Small intestine (tissue), 7 donors: ENCODE measurements at regions not wholly inside any gene's neighbourhood (a gene's known extent, or its start where the extent isn't known, plus 50 kb on each side); places are given as distances from the start of the nearest gene placed in this dataset.

Experiments used
- DNase-seq, 2 donors: peaks; one replicate each; pipeline versions ENCODE4 v3.0.0 to v3.0.0-alpha.2; 2013
- FAIRE-seq: peaks from 2 replicates; lab custom pipeline; 2012; peaks lifted over from hg19 to GRCh38; lab: Jason Lieb, UNC
- H3K27ac ChIP-seq, 3 donors: one replicate each; pipeline ENCODE4 v1.5.1; 2013; ENCODE audit warnings: low read length in 2 of 3, mild to moderate bottlenecking in 2 of 3, control low read depth in 1 of 3, inconsistent platforms in 1 of 3, low read depth in 1 of 3, moderate library complexity in 1 of 3
- H3K27me3 ChIP-seq, 3 donors: one replicate each; pipeline ENCODE4 v1.6.1; 2013; ENCODE audit warnings: low read length in 3 of 3, inconsistent platforms in 1 of 3; ENCODE audit not compliant: control insufficient read depth in 3 of 3, insufficient read depth in 3 of 3
- H3K36me3 ChIP-seq, 3 donors: one replicate each; pipeline ENCODE4 v1.6.1; 2013; ENCODE audit warnings: low read length in 3 of 3, inconsistent platforms in 1 of 3, low read depth in 1 of 3, mild to moderate bottlenecking in 1 of 3, moderate library complexity in 1 of 3; ENCODE audit not compliant: control insufficient read depth in 3 of 3, insufficient read depth in 2 of 3
- H3K4me1 ChIP-seq, 3 donors: one replicate each; pipeline ENCODE4 v1.6.1; 2013; ENCODE audit warnings: low read length in 2 of 3, inconsistent platforms in 1 of 3, low read depth in 1 of 3, mild to moderate bottlenecking in 1 of 3, moderate library complexity in 1 of 3; ENCODE audit not compliant: control insufficient read depth in 3 of 3, insufficient read depth in 2 of 3
- H3K4me3 ChIP-seq, 3 donors: one replicate each; pipeline ENCODE4 v1.5.1; 2013; ENCODE audit warnings: low read length in 3 of 3, control low read depth in 1 of 3, inconsistent platforms in 1 of 3, low read depth in 1 of 3, mild to moderate bottlenecking in 1 of 3, moderate library complexity in 1 of 3
- H3K9me3 ChIP-seq, 2 donors: one replicate each; pipeline ENCODE4 v1.6.1; 2013; ENCODE audit warnings: low read depth in 1 of 2, low read length in 1 of 2; ENCODE audit not compliant: control insufficient read depth in 2 of 2, insufficient read depth in 1 of 2
- WGBS, 3 donors: extraction: QIAGEN DNeasy Blood & Tissue Kit; methylation state at CpG; one replicate each; pipeline ENCODE4 v1.1.7; 2013; 5-methylcytosine and 5-hydroxymethylcytosine counted together
- donor health status: healthy with polysubstance abuse.
- donor health status: control.
- donor health status: control.
- donor health status: Bipolar disorder and iron deficiency.
- donor health status: healthy.

DNA sequence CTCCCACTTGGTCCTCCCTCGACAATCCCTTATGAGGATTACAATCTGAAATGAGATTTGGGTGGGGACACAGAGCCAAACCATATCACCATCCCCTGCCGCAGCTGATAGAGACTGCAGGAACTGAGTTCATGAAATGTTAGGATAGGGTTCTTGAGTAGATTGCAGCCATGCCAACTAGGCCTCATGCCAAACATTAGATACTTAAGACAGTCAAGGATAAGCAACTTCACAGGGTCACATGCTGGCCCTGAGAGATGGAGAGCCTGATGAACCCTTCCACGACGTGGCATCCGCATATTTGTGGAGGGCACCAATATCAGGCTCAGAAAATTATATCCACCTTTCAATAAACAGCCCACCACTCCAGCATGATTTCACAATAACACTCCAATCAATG lies 121.3 kb downstream of the ALDH8A1 start:
- no peak overlapping the region for H3K4me3 ChIP-seq
- 74 to 89% (median 76%) methylated on average over 5 of the region's 5 CpGs for WGBS, 3 donors
- H3K36me3 ChIP-seq, result no peaks in the 10 kb centered on the region
- H3K4me1 ChIP-seq, result peaks cover 0 to 9% (median 5%) of the 10 kb centered on the region in 3 donors
- H3K27ac ChIP-seq, result no peak overlapping the region
- FAIRE-seq (no peak), DNase-seq (no peak)
- no peaks in the 10 kb centered on the region for H3K27me3 ChIP-seq
- H3K9me3 ChIP-seq, result peaks cover 0 to 19% of the 10 kb centered on the region in 2 donors

GRCh38 chr6:134826889-134827737 lies 122.8 kb downstream of the ALDH8A1 start:
- no peak for FAIRE-seq

GRCh38 chr6:134823710-134824034 lies 126.2 kb downstream of the ALDH8A1 start:
- peaks cover 0 to 15% of the 10 kb centered on the region in 2 donors for H3K9me3 ChIP-seq
- H3K4me1 ChIP-seq, result peaks cover 2 to 29% (median 4%) of the 10 kb centered on the region in 3 donors
- H3K4me3 ChIP-seq, result no peak overlapping the region
- FAIRE-seq, result no peak
- peak; percentile 28 to 66 for DNase-seq
- no peaks in the 10 kb centered on the region for H3K27me3 ChIP-seq
- no peaks in the 10 kb centered on the region for H3K36me3 ChIP-seq
- no peak overlapping the region for H3K27ac ChIP-seq
- 80 to 96% (median 87%) methylated on average over 1 to 2 of the region's 2 CpGs for WGBS, 3 donors

More at GRCh38 chr6:134826889-134827737, 122.8 kb downstream of the ALDH8A1 start:
- no peak for DNase-seq
- no peak overlapping the region for H3K4me3 ChIP-seq
- H3K4me1 ChIP-seq, result peaks cover 0 to 18% (median 10%) of the 10 kb centered on the region in 3 donors
- H3K27me3 ChIP-seq, result no peaks in the 10 kb centered on the region
- peak overlapping the region in 1 of 3 donors; percentile 63 for H3K27ac ChIP-seq
- no peaks in the 10 kb centered on the region for H3K36me3 ChIP-seq
- H3K9me3 ChIP-seq, result peaks cover 0 to 19% of the 10 kb centered on the region in 2 donors
- WGBS, 3 donors, result 85 to 94% (median 88%) methylated on average over 3 of the region's 3 CpGs

GRCh38 chr6:134822920-134823709 lies 126.8 kb downstream of the ALDH8A1 start:
- Histone ChIP-seq H3K4me3 (no peak overlapping the region), H3K9me3 (peaks cover 0 to 15% of the 10 kb centered on the region in 2 donors), H3K36me3 (no peaks in the 10 kb centered on the region), H3K27me3 (no peaks in the 10 kb centered on the region), H3K27ac (no peak overlapping the region), H3K4me1 (peaks cover 2 to 29% (median 4%) of the 10 kb centered on the region in 3 donors)
- FAIRE-seq (no peak), DNase-seq (peak; percentile 83 to 87)
- WGBS, 3 donors, result 10 to 12% (median 11%) methylated on average over 10 of the region's 10 CpGs

DNA sequence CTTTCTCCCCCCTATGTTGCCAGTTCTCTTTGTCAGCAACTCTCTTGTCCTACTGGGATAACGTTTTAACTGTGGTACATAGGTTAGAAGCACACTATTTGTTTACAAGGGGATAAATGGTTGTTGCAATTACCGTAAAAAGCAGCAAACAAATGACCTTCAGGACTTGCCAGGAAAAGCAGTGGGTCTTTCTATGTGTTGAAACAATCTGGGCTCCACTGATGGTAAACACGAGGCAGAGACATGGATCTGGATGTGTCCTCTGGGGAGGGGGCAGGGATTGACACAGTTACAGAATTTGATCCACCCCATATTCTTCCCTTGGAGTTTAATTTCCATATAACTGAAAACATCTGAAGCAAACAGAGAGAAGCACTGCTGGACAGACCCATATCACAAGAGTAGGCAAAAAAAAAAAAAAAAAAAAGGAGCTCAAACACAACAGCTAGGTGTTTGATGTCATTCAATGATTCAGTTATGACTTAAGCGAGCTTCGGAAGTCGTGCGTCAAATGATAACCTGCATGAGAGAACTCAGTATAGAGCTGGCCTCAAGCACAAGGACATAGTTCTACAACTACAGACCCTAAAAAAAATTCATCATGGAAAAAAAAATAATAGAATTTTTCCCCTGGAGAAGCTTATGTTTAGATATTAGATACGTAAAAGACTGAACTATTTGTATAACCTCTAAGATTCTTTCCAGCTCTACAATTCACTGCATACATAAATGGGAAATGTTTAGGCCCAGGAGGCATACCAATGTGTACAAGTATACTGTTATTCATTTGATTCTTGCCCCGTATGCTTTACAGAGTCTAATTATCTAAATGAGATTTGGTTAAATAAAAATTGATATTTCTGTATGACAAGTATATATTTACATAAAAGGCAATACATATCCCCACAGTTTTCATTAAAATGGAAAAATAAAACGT lies 127.7 kb downstream of the ALDH8A1 start:
- Histone ChIP-seq H3K4me1 (peaks cover 2 to 29% (median 4%) of the 10 kb centered on the region in 3 donors), H3K27ac (no peak overlapping the region), H3K36me3 (no peaks in the 10 kb centered on the region), H3K4me3 (no peak overlapping the region), H3K9me3 (peaks cover 0 to 13% of the 10 kb centered on the region in 2 donors), H3K27me3 (no peaks in the 10 kb centered on the region)
- FAIRE-seq, result no peak
- WGBS, 3 donors, result 72 to 83% (median 72%) methylated on average over 10 of the region's 10 CpGs
- DNase-seq, result no peak

DNA sequence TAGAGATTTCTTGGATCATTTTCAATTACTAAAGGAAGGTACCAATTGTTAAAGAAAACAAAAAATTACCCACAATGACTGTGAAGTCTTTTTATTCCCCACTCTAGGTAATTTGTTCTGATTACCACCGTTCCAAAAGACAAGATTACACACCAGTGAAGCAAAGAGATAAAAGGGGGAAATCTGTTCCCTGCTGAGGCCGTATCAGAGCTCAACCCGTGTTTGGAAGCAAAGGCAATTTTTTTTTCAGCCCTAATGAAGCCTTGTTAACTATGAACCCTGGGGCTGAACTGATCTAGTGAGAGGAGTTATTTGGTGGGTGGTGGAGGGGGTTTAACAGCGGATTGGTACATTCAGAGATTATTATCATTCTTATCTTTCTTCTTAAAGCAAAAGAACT lies 128.5 kb downstream of the ALDH8A1 start:
- 40 to 61% (median 55%) methylated on average over 4 of the region's 4 CpGs for WGBS, 3 donors
- no peaks in the 10 kb centered on the region for H3K36me3 ChIP-seq
- no peak overlapping the region for H3K4me3 ChIP-seq
- peak overlapping the region in 1 of 3 donors; percentile 32 for H3K27ac ChIP-seq
- peaks cover 0 to 12% of the 10 kb centered on the region in 2 donors for H3K9me3 ChIP-seq
- FAIRE-seq (no peak), DNase-seq (no peak)
- H3K27me3 ChIP-seq, result no peaks in the 10 kb centered on the region
- peaks cover 2 to 29% (median 4%) of the 10 kb centered on the region in 3 donors for H3K4me1 ChIP-seq

DNA sequence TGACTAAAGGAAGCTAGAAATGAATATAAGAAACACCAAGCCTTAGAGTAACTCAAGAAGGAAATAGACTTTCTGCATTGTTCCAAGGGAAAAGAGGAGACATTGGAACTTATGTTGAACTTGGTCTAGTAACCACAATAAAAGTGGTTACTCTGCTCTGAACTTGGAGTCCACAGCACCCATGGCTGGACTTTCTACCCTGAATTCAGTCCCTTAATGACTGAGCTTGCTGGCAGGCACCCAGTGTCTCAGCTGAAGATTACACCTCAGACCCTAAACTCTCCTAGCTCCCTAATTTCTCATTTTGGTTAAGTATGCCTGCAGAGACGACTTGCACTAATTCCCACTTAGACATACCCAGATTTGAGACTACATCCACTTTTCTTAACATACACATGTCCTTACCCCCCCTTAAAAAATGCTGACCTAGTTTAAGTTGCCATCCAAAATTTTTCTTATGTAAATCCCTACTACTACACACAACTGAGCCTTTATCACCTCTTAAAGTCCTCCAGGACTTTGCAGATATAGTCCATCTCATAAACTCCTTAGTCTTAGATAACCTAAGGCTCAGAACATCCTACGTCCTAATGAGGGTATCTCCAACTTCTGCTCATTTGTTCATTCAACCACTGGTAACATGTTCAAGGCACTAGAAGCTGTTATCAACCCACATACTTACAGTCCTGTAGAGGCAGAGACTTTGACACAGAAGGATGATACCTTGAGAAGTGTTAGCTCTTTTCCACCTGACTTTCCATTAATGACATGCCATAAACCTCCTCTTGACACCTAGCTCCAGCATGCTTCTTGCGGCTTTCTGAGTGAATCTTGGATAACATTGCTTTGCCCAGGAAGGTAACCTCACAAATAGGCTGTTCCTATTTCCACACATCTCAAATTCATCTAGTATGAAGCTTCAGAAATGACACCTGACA lies 129.8 kb downstream of the ALDH8A1 start:
- FAIRE-seq (no peak), DNase-seq (peak; percentile 77 to 86)
- peaks cover 2 to 29% (median 4%) of the 10 kb centered on the region in 3 donors for H3K4me1 ChIP-seq
- peak overlapping the region in 1 of 3 donors; percentile 32 for H3K27ac ChIP-seq
- 75 to 86% (median 79%) methylated on average over 3 of the region's 3 CpGs for WGBS, 3 donors
- H3K9me3 ChIP-seq, result peaks cover 0 to 4% of the 10 kb centered on the region in 2 donors
- no peaks in the 10 kb centered on the region for H3K27me3 ChIP-seq
- H3K36me3 ChIP-seq, result no peaks in the 10 kb centered on the region
- H3K4me3 ChIP-seq, result no peak overlapping the region
